Lower leg skin (tissue), 4 donors: ENCODE measurements at regions not wholly inside any gene's neighbourhood (a gene's known extent, or its start where the extent isn't known, plus 50 kb on each side); places are given as distances from the start of the nearest gene placed in this dataset.
"Not testable (repeated sequence)": the region's sequence is repeated elsewhere in the genome, so short reads cannot be mapped to it uniquely, and the experiment has no call there.

Source experiments
- DNase-seq, 2 donors: peaks; one replicate each; pipeline ENCODE4 v3.0.0-alpha.2; 2019; ENCODE audit warnings: low spot score in 2 of 2
- H3K4me3 ChIP-seq: fragments of 200-600 bp; sonication (generic); 2 replicates; pipeline ENCODE4 v1.5.1; 2017; ENCODE audit warnings: mild to moderate bottlenecking, low read depth; ENCODE audit not compliant: poor library complexity, severe bottlenecking
- CTCF ChIP-seq, 3 donors: fragments of 450-650 bp; IDR thresholded peaks; one replicate each; pipeline ENCODE4 v1.5.1; 2016; ENCODE audit warnings: antibody characterized with exemption in 3 of 3, mild to moderate bottlenecking in 3 of 3, moderate library complexity in 2 of 3
- POLR2A ChIP-seq, 2 donors: fragments of 450-650 bp; IDR thresholded peaks; one replicate each; pipeline ENCODE4 v1.6.1; 2016 to 2017; ENCODE audit warnings: antibody characterized with exemption in 2 of 2, mild to moderate bottlenecking in 1 of 2, moderate library complexity in 1 of 2
- WGBS, 2 donors: methylation state at CpG; one replicate each; pipeline ENCODE4 v1.1.5; 2018; 5-methylcytosine and 5-hydroxymethylcytosine counted together
- intact Hi-C: fragments of 100-400 bp; cut with DNase I; formaldehyde crosslinking; loops from one replicate; pipeline ENCODE4 v1.15.0; 2023; ENCODE audit warnings: low total_unique reads

GRCh38 chr2:172253190-172254052, 150.7 kb upstream of the DLX2 start:
- DNase-seq: peak; percentile 54 to 85
- no peak overlapping the region for H3K4me3 ChIP-seq
- 36 to 38% methylated on average over 16 of the region's 16 CpGs for WGBS, 2 donors
- intact Hi-C loops: no loop called here
- TF ChIP-seq CTCF (IDR thresholded peaks at IDR 0.05): no peak
- no peak for TF ChIP-seq POLR2A (IDR thresholded peaks at IDR 0.05)

- whole genome bisulfite sequencing, 2 donors: 28 to 29% methylated on average over 2 of the region's 2 CpGs
- DNase-seq: no peak
- H3K4me3 ChIP-seq: no peak overlapping the region
- intact Hi-C loops: no loop called here
- TF ChIP-seq CTCF (IDR thresholded peaks at IDR 0.05) (no peak), POLR2A (IDR thresholded peaks at IDR 0.05) (no peak)
Measured at GRCh38 chr2:172256886-172257285, 154.2 kb upstream of the DLX2 start.

- no peak for DNase-seq
- no peak overlapping the region for H3K4me3 ChIP-seq
- intact Hi-C loops: no loop called here
- 73 to 91% methylated on average over 4 of the region's 4 CpGs for WGBS, 2 donors
- TF ChIP-seq POLR2A (IDR thresholded peaks at IDR 0.05) (no peak), CTCF (IDR thresholded peaks at IDR 0.05) (no peak)
Measured at GRCh38 chr2:172259827-172260226, 157.1 kb upstream of the DLX2 start.

GRCh38 chr2:172260336-172260735, 157.6 kb upstream of the DLX2 start:
- no peak for TF ChIP-seq CTCF (IDR thresholded peaks at IDR 0.05)
- no peak for TF ChIP-seq POLR2A (IDR thresholded peaks at IDR 0.05)
- 58 to 71% methylated on average over 8 of the region's 8 CpGs for WGBS, 2 donors
- H3K4me3 ChIP-seq: no peak overlapping the region
- intact Hi-C loops: no loop called here
- no peak for DNase-seq

GRCh38 chr2:172261292-172261691, 158.6 kb upstream of the DLX2 start:
- 48 to 56% methylated on average over 1 of the region's 1 CpG for WGBS, 2 donors
- intact Hi-C loops: no loop called here
- DNase-seq: no peak
- no peak overlapping the region for H3K4me3 ChIP-seq
- TF ChIP-seq CTCF (IDR thresholded peaks at IDR 0.05): no peak
- TF ChIP-seq POLR2A (IDR thresholded peaks at IDR 0.05): no peak

- no peak for TF ChIP-seq CTCF (IDR thresholded peaks at IDR 0.05)
- TF ChIP-seq POLR2A (IDR thresholded peaks at IDR 0.05): no peak
- no peak for DNase-seq
- WGBS, 2 donors: 84 to 97% methylated on average over 2 of the region's 2 CpGs
- no peak overlapping the region for H3K4me3 ChIP-seq
- intact Hi-C loops: no loop called here
Measured at GRCh38 chr2:172262486-172262885, 159.8 kb upstream of the DLX2 start.

GRCh38 chr2:172264820-172265219, 162.1 kb upstream of the DLX2 start:
- intact Hi-C loops, H3K4me3 ChIP-seq, DNase-seq: not testable (repeated sequence)
- WGBS, 2 donors: 90 to 100% methylated on average over 2 of the region's 2 CpGs

- intact Hi-C loops, H3K4me3 ChIP-seq, DNase-seq: not testable (repeated sequence)
- WGBS, 2 donors: 79 to 87% methylated on average over 7 of the region's 7 CpGs
Measured at GRCh38 chr2:172269507-172270244, 157.7 kb upstream of the ITGA6 start.
